HG02973 (cell line): ENCODE measurements at regions not wholly inside any gene's neighbourhood (a gene's known extent, or its start where the extent isn't known, plus 50 kb on each side); places are given as distances from the start of the nearest gene placed in this dataset.
"Not testable (repeated sequence)": the region's sequence is repeated elsewhere in the genome, so short reads cannot be mapped to it uniquely, and the experiment has no call there.

Source experiments
- ATAC-seq: cut with Tn5 transposase; IDR thresholded peaks from one replicate; pipeline ENCODE4 v1.9.1; 2021; ENCODE audit warnings: moderate library complexity; ENCODE audit not compliant: unreplicated experiment

- no peak for ATAC-seq
Observed at GRCh38 chr7:68911754-68912153, 686.5 kb upstream of the AUTS2 start.

GRCh38 chr7:68914006-68914405 lies 684.3 kb upstream of the AUTS2 start:
- no peak for ATAC-seq

- no peak for ATAC-seq
Observed at GRCh38 chr7:68917041-68917651, 681.1 kb upstream of the AUTS2 start.

GRCh38 chr7:68918621-68919020 lies 679.7 kb upstream of the AUTS2 start:
- ATAC-seq: no peak

- no peak for ATAC-seq
Observed at GRCh38 chr7:68922850-68923249, 675.4 kb upstream of the AUTS2 start.

- no peak for ATAC-seq
Observed at GRCh38 chr7:68925241-68925640, 673.0 kb upstream of the AUTS2 start.

- ATAC-seq: no peak
Observed at GRCh38 chr7:68929781-68930261, 668.5 kb upstream of the AUTS2 start.

- no peak for ATAC-seq
Observed at GRCh38 chr7:68936471-68937035, 661.7 kb upstream of the AUTS2 start.

- no peak for ATAC-seq
Observed at GRCh38 chr7:68938151-68938550, 660.1 kb upstream of the AUTS2 start.

GRCh38 chr7:68943786-68944185 lies 654.5 kb upstream of the AUTS2 start:
- ATAC-seq: no peak

- ATAC-seq: no peak
Observed at GRCh38 chr7:68955656-68956055, 642.6 kb upstream of the AUTS2 start.

GRCh38 chr7:68958571-68958970 lies 639.7 kb upstream of the AUTS2 start:
- ATAC-seq: no peak

- ATAC-seq: no peak
Observed at GRCh38 chr7:68963552-68963951, 634.7 kb upstream of the AUTS2 start.

GRCh38 chr7:68964060-68964459 lies 634.2 kb upstream of the AUTS2 start:
- no peak for ATAC-seq

- no peak for ATAC-seq
Observed at GRCh38 chr7:68965351-68965750, 632.9 kb upstream of the AUTS2 start.

GRCh38 chr7:68967598-68967997 lies 630.7 kb upstream of the AUTS2 start:
- no peak for ATAC-seq

- no peak for ATAC-seq
Observed at GRCh38 chr7:68969571-68969970, 628.7 kb upstream of the AUTS2 start.

- ATAC-seq: no peak
Observed at GRCh38 chr7:68971634-68972340, 626.5 kb upstream of the AUTS2 start.

- no peak for ATAC-seq
Observed at GRCh38 chr7:68977385-68978055, 620.8 kb upstream of the AUTS2 start.

- no peak for ATAC-seq
Observed at GRCh38 chr7:68978710-68979109, 619.6 kb upstream of the AUTS2 start.

GRCh38 chr7:68980011-68980410 lies 618.3 kb upstream of the AUTS2 start:
- ATAC-seq: no peak

GRCh38 chr7:68980432-68980831 lies 617.8 kb upstream of the AUTS2 start:
- not testable (repeated sequence) for ATAC-seq
